Activated CD4-positive, alpha-beta T cell treated with anti-CD3 and anti-CD28 coated beads, Interleukin-2, amount 10 ng/mL, durations not matched to agents 24 days and 14 days (primary cell): ENCODE measurements at regions not wholly inside any gene's neighbourhood (a gene's known extent, or its start where the extent isn't known, plus 50 kb on each side); places are given as distances from the start of the nearest gene placed in this dataset.
"Not testable (repeated sequence)": the region's sequence is repeated elsewhere in the genome, so short reads cannot be mapped to it uniquely, and the experiment has no call there.

Experiments
- DNase-seq: peaks from one replicate; pipeline ENCODE4 v3.0.0; 2022
- H3K27ac Mint-ChIP-seq: one replicate; pipeline ENCODE4 v1.8.0; 2022; ENCODE audit warnings: mild to moderate bottlenecking, mixed read lengths
- H3K27me3 Mint-ChIP-seq: one replicate; pipeline ENCODE4 v1.8.0; 2022; ENCODE audit warnings: mixed read lengths
- H3K36me3 Mint-ChIP-seq: one replicate; pipeline ENCODE4 v1.8.0; 2022; ENCODE audit warnings: low read depth, mild to moderate bottlenecking, mixed read lengths
- H3K4me1 Mint-ChIP-seq: one replicate; pipeline ENCODE4 v1.8.0; 2021; ENCODE audit warnings: mixed read lengths
- H3K4me3 Mint-ChIP-seq: one replicate; pipeline ENCODE4 v1.8.0; 2022; ENCODE audit warnings: mild to moderate bottlenecking, moderate library complexity, mixed read lengths
- H3K9me3 Mint-ChIP-seq: one replicate; pipeline ENCODE4 v1.8.0; 2021; ENCODE audit warnings: mixed read lengths
- intact Hi-C: fragments of 100-400 bp; cut with micrococcal nuclease; formaldehyde crosslinking; loops from one replicate; pipeline ENCODE4 v1.15.1; 2023

GRCh38 chr7:113320419-113320818 is 202.1 kb upstream of the SMIM30 start:
- H3K9me3 Mint-ChIP-seq, result no peaks in the 10 kb centered on the region
- no peak overlapping the region for H3K27ac Mint-ChIP-seq
- no peaks in the 10 kb centered on the region for H3K36me3 Mint-ChIP-seq
- no peaks in the 10 kb centered on the region for H3K27me3 Mint-ChIP-seq
- DNase-seq, result no peak
- H3K4me3 Mint-ChIP-seq, result no peak overlapping the region
- no peaks in the 10 kb centered on the region for H3K4me1 Mint-ChIP-seq
- intact Hi-C loops, result no loop called here

GRCh38 chr7:113314594-113314993 is 196.2 kb upstream of the SMIM30 start:
- no peaks in the 10 kb centered on the region for H3K4me1 Mint-ChIP-seq
- no peak overlapping the region for H3K4me3 Mint-ChIP-seq
- no peak for DNase-seq
- H3K27ac Mint-ChIP-seq, result no peak overlapping the region
- H3K36me3 Mint-ChIP-seq, result no peaks in the 10 kb centered on the region
- no peaks in the 10 kb centered on the region for H3K27me3 Mint-ChIP-seq
- H3K9me3 Mint-ChIP-seq, result no peaks in the 10 kb centered on the region
- intact Hi-C loops, result no loop called here

- H3K9me3 Mint-ChIP-seq, result no peaks in the 10 kb centered on the region
- no peaks in the 10 kb centered on the region for H3K27me3 Mint-ChIP-seq
- H3K27ac Mint-ChIP-seq, result no peak overlapping the region
- DNase-seq, result no peak
- H3K4me1 Mint-ChIP-seq, result no peaks in the 10 kb centered on the region
- H3K4me3 Mint-ChIP-seq, result no peak overlapping the region
- no peaks in the 10 kb centered on the region for H3K36me3 Mint-ChIP-seq
- intact Hi-C loops, result no loop called here
Measured at GRCh38 chr7:113308399-113308798, 190.0 kb upstream of the SMIM30 start.

- no peak overlapping the region for H3K27ac Mint-ChIP-seq
- H3K9me3 Mint-ChIP-seq, result no peaks in the 10 kb centered on the region
- no peaks in the 10 kb centered on the region for H3K4me1 Mint-ChIP-seq
- no peak for DNase-seq
- intact Hi-C loops, result no loop called here
- H3K36me3 Mint-ChIP-seq, result no peaks in the 10 kb centered on the region
- no peaks in the 10 kb centered on the region for H3K27me3 Mint-ChIP-seq
- no peak overlapping the region for H3K4me3 Mint-ChIP-seq
Measured at GRCh38 chr7:113307147-113307546, 188.8 kb upstream of the SMIM30 start.

- Mint-ChIP-seq H3K9me3 (no peaks in the 10 kb centered on the region), H3K4me3 (no peak overlapping the region), H3K27ac (no peak overlapping the region), H3K4me1 (no peaks in the 10 kb centered on the region), H3K36me3 (no peaks in the 10 kb centered on the region), H3K27me3 (no peaks in the 10 kb centered on the region)
- intact Hi-C loops, result no loop called here
- no peak for DNase-seq
Measured at GRCh38 chr7:113306302-113306701, 187.9 kb upstream of the SMIM30 start.

- Mint-ChIP-seq H3K36me3 (no peaks in the 10 kb centered on the region), H3K9me3 (no peaks in the 10 kb centered on the region), H3K4me1 (no peaks in the 10 kb centered on the region), H3K27me3 (no peaks in the 10 kb centered on the region), H3K27ac (no peak overlapping the region), H3K4me3 (no peak overlapping the region)
- intact Hi-C loops, result no loop called here
- DNase-seq, result no peak
Measured at GRCh38 chr7:113304104-113304503, 185.8 kb upstream of the SMIM30 start.

- intact Hi-C loops, H3K9me3 Mint-ChIP-seq, H3K4me1 Mint-ChIP-seq, H3K36me3 Mint-ChIP-seq, H3K27me3 Mint-ChIP-seq, DNase-seq, H3K27ac Mint-ChIP-seq, H3K4me3 Mint-ChIP-seq: not testable (repeated sequence)
Measured at GRCh38 chr7:113303388-113303787, 185.0 kb upstream of the SMIM30 start.

- Mint-ChIP-seq H3K36me3 (no peaks in the 10 kb centered on the region), H3K9me3 (no peaks in the 10 kb centered on the region), H3K4me3 (no peak overlapping the region), H3K27ac (no peak overlapping the region), H3K27me3 (no peaks in the 10 kb centered on the region), H3K4me1 (no peaks in the 10 kb centered on the region)
- intact Hi-C loops, result loop anchor here (1.0 kb wide), 1 partner anchor 32 kb away; no protein-coding TSS in a partner anchor
- no peak for DNase-seq
Measured at GRCh38 chr7:113301983-113302382, 183.6 kb upstream of the SMIM30 start.

DNA sequence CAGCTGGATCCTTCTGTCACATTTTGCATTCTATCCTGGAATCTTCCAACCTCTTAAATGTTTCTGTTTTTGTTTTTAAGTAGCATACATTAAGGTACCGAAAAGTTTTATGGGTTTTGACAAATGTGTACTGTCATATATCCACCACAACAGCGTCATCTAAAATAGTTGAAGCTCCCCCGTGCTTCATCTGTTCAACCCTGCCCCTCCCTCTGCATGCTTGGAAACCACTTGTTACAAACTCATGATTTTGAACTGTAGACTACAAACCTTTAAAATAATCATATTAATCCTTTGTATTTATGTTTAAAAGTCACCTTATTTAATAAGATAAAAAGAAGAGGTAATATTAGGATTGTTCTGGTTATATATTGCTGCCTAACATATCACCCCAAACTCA is 182.8 kb upstream of the SMIM30 start:
- no peaks in the 10 kb centered on the region for H3K36me3 Mint-ChIP-seq
- DNase-seq, result no peak
- intact Hi-C loops, result loop anchor here (1.0 kb wide), 1 partner anchor 33 kb away; no protein-coding TSS in a partner anchor

GRCh38 chr7:113299748-113300147 is 181.4 kb upstream of the SMIM30 start:
- Mint-ChIP-seq H3K9me3 (no peaks in the 10 kb centered on the region), H3K4me3 (no peak overlapping the region), H3K36me3 (no peaks in the 10 kb centered on the region), H3K4me1 (no peaks in the 10 kb centered on the region), H3K27ac (no peak overlapping the region), H3K27me3 (no peaks in the 10 kb centered on the region)
- intact Hi-C loops, result no loop called here
- no peak for DNase-seq

More for the DNA sequence above, 182.8 kb upstream of the SMIM30 start:
- no peak overlapping the region for H3K27ac Mint-ChIP-seq
- H3K4me3 Mint-ChIP-seq, result no peak overlapping the region
- no peaks in the 10 kb centered on the region for H3K27me3 Mint-ChIP-seq
- no peaks in the 10 kb centered on the region for H3K9me3 Mint-ChIP-seq
- H3K4me1 Mint-ChIP-seq, result no peaks in the 10 kb centered on the region

DNA sequence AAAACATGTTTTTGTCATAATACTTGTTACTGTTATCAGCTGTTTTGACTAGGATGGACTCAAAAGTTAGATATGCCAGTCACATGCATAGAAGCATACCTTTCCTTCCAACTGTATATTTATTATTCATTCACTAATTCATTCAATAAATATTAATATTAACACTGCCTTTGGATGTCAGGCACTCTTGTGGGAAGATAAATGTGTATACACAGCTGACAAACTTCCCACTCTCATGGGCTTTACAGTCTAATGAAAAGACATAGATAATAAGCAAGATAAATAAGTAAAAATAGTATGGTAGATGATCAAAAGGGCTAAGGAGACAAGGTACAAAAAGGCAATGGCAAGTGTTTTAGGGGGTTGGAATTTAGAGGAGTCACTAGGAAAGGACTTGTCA is 180.1 kb upstream of the SMIM30 start:
- no peak overlapping the region for H3K4me3 Mint-ChIP-seq
- no peaks in the 10 kb centered on the region for H3K4me1 Mint-ChIP-seq
- H3K36me3 Mint-ChIP-seq, result no peaks in the 10 kb centered on the region
- no peaks in the 10 kb centered on the region for H3K9me3 Mint-ChIP-seq
- no peak overlapping the region for H3K27ac Mint-ChIP-seq
- no peaks in the 10 kb centered on the region for H3K27me3 Mint-ChIP-seq
- no peak for DNase-seq
- intact Hi-C loops, result no loop called here

GRCh38 chr7:113294750-113295149 is 176.4 kb upstream of the SMIM30 start:
- Mint-ChIP-seq H3K27ac (no peak overlapping the region), H3K4me1 (no peaks in the 10 kb centered on the region), H3K36me3 (no peaks in the 10 kb centered on the region), H3K4me3 (no peak overlapping the region), H3K27me3 (no peaks in the 10 kb centered on the region), H3K9me3 (no peaks in the 10 kb centered on the region)
- intact Hi-C loops, result no loop called here
- no peak for DNase-seq

DNA sequence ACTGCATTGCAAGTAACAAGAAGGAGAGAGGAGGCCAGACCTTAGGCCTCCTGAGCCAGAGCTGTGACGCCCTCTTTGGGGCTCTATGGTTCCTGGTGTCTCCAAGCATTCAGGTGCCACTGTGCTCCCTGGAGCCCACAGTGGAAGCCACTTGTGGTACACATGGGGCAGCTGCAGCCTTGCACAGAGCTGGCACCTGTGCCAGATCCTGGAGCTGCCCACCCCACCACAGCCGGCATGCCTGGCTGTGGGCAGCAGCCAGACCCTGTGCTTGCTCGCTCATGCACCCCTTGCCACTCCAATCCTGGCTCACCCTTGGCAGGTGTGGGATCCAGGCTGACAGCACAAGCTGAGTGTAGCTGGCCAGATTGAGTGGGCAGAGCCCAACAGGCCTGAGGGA is 173.8 kb upstream of the SMIM30 start:
- Mint-ChIP-seq H3K4me1 (no peaks in the 10 kb centered on the region), H3K27ac (no peak overlapping the region), H3K36me3 (no peaks in the 10 kb centered on the region), H3K9me3 (no peaks in the 10 kb centered on the region), H3K4me3 (no peak overlapping the region), H3K27me3 (no peaks in the 10 kb centered on the region)
- intact Hi-C loops, result no loop called here
- DNase-seq, result no peak

- no peaks in the 10 kb centered on the region for H3K4me1 Mint-ChIP-seq
- no peaks in the 10 kb centered on the region for H3K27me3 Mint-ChIP-seq
- intact Hi-C loops, result no loop called here
- no peaks in the 10 kb centered on the region for H3K36me3 Mint-ChIP-seq
- H3K9me3 Mint-ChIP-seq, result no peaks in the 10 kb centered on the region
- H3K4me3 Mint-ChIP-seq, result no peak overlapping the region
- DNase-seq, result no peak
- no peak overlapping the region for H3K27ac Mint-ChIP-seq
Measured at GRCh38 chr7:113291058-113291457, 172.7 kb upstream of the SMIM30 start.

DNA sequence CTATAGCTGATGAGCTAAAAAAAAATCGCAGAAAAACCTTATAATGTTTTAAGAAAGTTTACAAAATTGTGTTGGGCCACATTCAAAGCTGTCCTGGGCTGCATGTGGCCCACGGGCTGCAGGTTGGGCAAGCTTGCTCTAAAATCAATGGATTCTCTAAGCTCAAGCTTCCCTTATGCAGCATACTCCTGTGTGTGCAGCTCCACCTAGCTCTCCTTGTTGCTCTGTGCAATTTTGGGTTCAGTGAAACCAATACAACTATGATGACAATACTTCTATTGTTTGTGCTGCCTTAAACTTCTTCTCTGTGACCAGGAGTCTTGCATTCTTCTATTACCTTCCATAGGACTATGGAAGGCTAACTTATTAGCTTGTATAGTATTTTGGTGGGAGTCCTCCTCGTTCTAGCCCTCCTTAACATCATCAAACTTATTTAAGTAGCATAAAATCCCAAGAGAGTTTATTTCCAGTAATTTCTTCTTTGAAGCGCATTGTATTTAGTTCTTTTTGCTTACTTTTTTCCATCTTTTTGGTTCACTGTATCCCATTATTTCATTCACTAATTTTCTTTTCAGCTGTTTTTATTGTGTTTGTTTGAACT is 170.9 kb upstream of the SMIM30 start:
- Mint-ChIP-seq H3K9me3 (no peaks in the 10 kb centered on the region), H3K4me1 (no peaks in the 10 kb centered on the region), H3K4me3 (no peak overlapping the region), H3K27ac (no peak overlapping the region), H3K36me3 (no peaks in the 10 kb centered on the region), H3K27me3 (no peaks in the 10 kb centered on the region)
- no peak for DNase-seq
- intact Hi-C loops, result no loop called here
